NCI-H1694 treated with DMSO at 0.1 percent for 48 hours (cell line): ENCODE measurements at regions not wholly inside any gene's neighbourhood (a gene's known extent, or its start where the extent isn't known, plus 50 kb on each side); places are given as distances from the start of the nearest gene placed in this dataset.
A peak's percentile ranks its signal among the peaks of the same experiment; 100 is the strongest.
"Not testable (repeated sequence)": the region's sequence is repeated elsewhere in the genome, so short reads cannot be mapped to it uniquely, and the experiment has no call there.

Experiments used
- DNase-seq: peaks from one replicate; lab custom pipeline; 2025; lab: John Stamatoyannopoulos, UW

DNA sequence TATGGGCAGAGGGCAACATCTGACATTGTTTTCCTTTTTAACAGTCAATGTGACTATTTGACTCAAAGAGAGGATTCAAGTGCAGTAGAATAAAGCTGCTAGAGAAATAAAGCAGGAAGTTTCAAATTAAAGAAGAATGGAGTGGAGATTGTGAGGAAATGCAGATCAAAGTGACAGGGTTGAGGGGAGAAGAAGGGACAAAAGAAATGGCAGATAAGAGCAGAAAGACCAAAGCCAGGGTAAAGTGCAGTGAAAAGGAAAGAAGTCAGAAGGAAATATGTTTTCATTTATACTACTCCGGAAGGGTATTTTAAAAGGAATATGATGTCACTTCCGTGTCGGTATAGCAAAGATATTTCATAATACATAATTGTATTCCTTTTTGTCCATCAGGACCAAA, 297.5 kb upstream of the CRIM1 start:
- no peak for DNase-seq

- no peak for DNase-seq
Observed at GRCh38 chr2:36052819-36053218, 302.8 kb upstream of the CRIM1 start.

GRCh38 chr2:36044411-36044810, 311.2 kb upstream of the CRIM1 start:
- no peak for DNase-seq

GRCh38 chr2:36035137-36035536, 320.4 kb upstream of the CRIM1 start:
- no peak for DNase-seq

GRCh38 chr2:36032046-36032445, 323.5 kb upstream of the CRIM1 start:
- DNase-seq = no peak

- DNase-seq = no peak
Observed at GRCh38 chr2:36031471-36031870, 324.1 kb upstream of the CRIM1 start.

GRCh38 chr2:36027616-36028015, 328.0 kb upstream of the CRIM1 start:
- no peak for DNase-seq

GRCh38 chr2:36013064-36013463, 342.5 kb upstream of the CRIM1 start:
- DNase-seq = no peak

GRCh38 chr2:36006444-36006843, 349.1 kb upstream of the CRIM1 start:
- no peak for DNase-seq

GRCh38 chr2:36002941-36003340, 352.6 kb upstream of the CRIM1 start:
- DNase-seq = no peak

DNA sequence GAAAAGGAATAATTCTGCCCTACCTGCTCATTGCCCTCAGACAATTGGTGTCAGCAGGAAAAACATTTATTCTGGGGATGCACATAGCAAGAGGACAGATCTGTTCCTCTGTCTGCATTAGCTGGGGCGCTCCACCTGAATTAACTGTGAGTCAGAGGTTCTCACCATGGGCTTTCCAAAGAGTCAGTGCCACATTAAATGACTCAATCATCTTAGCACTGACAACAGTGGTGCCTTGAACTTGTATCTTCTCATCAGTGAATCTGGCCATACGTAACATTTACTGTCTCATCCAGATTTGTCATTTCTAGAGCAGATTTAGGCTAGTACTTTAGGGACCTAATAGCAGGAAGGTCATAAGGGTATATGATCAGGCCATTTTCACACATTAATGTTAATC, 358.1 kb upstream of the CRIM1 start:
- DNase-seq = no peak

GRCh38 chr2:35989503-35989902, 366.1 kb upstream of the CRIM1 start:
- no peak for DNase-seq

DNA sequence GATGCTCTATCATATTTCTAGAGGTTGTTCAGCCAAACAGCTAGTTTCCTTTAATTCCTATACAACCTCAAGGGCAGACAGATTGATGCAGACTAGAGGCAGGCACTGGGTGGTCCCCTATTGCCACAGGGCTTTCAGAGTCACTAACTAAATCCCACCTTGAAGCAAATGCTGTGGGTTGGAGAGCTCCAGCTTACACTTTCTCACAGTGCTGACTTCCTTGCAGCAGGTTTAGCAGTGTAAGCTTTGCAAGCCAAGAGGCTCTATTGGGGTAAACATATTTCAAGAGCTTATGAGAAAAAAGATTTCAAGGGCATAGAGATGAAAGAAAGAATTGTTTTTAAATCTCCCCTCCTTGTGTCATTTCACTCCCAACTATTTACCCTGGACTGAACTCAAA, 366.5 kb upstream of the CRIM1 start:
- no peak for DNase-seq

DNA sequence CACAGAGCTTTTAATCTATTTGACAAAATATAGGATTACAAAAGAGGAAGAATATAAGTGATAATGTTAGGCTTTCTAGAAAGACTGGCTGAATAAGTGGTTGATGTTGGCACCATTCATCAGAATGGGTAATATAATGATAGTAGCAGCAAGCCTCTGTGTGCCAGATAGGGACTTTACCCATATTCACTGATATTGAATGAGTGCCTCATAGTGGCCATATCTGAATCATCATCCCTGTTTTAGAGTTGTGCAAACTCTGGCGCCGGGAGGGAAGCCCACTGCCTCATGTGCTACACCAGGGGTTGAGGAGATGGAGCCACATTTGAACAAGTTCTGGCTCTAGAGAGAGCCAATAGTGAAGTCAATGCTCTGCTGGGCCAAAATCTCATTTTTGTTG, 368.7 kb upstream of the CRIM1 start:
- no peak for DNase-seq

DNA sequence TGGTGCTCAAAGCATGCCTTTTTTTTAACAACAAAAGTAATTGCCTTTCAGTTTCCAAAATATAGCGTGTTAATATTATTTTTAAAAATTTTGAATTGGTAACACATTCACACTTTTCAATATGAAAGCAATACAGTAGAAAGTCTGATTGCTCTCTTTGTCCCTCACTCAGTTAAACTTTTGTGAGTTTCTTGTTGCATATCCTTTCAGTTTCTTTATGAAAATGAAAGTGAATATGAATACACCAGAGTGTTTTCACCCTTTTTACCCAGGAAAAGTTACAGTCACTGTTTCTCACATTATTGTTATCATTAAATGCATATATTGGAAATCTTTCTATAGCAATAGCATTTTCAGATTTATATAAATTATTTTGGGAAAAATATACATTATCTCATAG, 377.4 kb upstream of the CRIM1 start:
- DNase-seq = no peak

DNA sequence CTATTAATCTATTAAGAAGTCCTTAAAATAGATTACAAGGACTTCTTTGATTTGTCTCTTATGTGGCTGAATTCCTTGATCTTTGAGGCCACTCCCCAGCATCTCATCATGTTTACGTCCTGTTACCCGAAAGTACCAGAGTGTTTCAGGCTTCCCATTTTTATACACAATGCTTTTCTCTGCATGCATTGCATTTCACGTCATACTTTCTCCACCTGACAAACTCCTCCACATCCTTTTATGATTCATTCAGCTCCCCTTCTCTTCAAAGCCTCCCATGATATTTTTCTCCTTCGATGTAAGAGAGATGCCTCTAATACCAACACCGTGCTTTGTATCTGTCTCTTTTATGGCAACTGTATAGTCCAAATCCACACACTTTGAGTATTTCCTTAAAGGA, 379.0 kb upstream of the CRIM1 start:
- no peak for DNase-seq

DNA sequence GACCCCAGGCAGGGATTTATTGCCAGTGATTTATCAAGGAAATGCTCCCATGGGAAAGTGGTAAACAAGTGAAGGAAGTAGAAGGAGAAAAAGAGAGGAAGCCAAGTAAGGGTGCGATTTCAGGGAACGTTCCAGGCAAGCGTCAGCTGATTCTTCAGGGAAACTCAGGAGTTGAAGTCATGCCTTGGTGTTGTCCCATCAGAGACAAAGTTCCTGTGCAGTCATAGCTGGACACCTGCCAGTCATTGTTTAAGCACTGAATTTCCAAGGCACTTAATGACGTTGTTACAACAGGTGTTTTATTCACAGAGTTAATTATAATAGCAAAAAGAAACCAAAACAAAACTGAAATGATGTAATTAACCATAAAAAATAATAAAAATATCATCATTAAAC, 381.8 kb upstream of the CRIM1 start:
- no peak for DNase-seq

GRCh38 chr2:35973132-35973736, 382.3 kb upstream of the CRIM1 start:
- peak; percentile 6 for DNase-seq

GRCh38 chr2:35963824-35964223, 391.8 kb upstream of the CRIM1 start:
- no peak for DNase-seq

GRCh38 chr2:35963357-35963756, 392.2 kb upstream of the CRIM1 start:
- no peak for DNase-seq

GRCh38 chr2:35962585-35963146, 392.9 kb upstream of the CRIM1 start:
- no peak for DNase-seq

- no peak for DNase-seq
Observed at GRCh38 chr2:35960596-35960995, 395.0 kb upstream of the CRIM1 start.

DNA sequence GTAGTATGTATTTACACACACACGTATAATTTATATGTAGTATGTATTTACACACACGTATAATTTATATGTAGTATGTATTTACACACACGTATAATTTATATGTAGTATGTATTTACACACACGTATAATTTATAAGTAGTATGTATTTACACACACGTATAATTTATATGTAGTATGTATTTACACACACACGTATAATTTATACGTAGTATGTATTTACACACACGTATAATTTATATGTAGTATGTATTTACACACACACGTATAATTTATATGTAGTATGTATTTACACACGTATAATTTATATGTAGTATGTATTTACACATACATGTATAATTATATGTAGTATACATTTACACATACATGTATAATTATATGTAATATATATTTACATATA, 398.5 kb upstream of the CRIM1 start:
- not testable (repeated sequence) for DNase-seq

- DNase-seq = no peak
Observed at GRCh38 chr2:35946478-35946877, 409.1 kb upstream of the CRIM1 start.
